ENCODE measurements at regions not wholly inside any gene's neighbourhood (a gene's known extent, or its start where the extent isn't known, plus 50 kb on each side); places are given as distances from the start of the nearest gene placed in this dataset.

DNA sequence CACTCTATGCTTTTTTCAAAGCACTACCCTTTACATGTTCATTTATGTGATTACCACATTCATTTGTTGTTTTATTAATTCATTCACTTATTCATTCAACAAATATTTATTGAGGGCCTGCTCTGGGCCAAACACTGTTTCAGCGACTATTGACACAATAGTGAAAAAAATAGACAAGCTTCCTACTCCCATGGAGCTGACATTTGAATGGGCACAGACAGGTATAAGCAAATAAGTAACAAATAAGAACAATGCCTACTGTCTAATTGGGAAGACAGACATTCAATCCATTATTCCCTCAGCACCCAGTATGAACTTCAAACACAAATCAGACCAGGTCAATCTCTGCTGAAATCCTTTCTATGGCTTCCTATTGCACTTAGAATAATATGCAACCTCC, 156.9 kb upstream of the NR3C1 start:
- TF ChIP-seq, protein P1, sequence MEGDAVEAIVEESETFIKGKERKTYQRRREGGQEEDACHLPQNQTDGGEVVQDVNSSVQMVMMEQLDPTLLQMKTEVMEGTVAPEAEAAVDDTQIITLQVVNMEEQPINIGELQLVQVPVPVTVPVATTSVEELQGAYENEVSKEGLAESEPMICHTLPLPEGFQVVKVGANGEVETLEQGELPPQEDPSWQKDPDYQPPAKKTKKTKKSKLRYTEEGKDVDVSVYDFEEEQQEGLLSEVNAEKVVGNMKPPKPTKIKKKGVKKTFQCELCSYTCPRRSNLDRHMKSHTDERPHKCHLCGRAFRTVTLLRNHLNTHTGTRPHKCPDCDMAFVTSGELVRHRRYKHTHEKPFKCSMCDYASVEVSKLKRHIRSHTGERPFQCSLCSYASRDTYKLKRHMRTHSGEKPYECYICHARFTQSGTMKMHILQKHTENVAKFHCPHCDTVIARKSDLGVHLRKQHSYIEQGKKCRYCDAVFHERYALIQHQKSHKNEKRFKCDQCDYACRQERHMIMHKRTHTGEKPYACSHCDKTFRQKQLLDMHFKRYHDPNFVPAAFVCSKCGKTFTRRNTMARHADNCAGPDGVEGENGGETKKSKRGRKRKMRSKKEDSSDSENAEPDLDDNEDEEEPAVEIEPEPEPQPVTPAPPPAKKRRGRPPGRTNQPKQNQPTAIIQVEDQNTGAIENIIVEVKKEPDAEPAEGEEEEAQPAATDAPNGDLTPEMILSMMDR (IDR thresholded peaks at IDR 0.05; ENCODE audit: low read depth, low read length, missing control alignments) = no peak
- DNase-seq (ENCODE audit: extremely low read depth, low read depth) = no peak
- no peak overlapping the region for H3K4me3 ChIP-seq (replicated peaks; ENCODE audit: low read depth, low read length)

DNA sequence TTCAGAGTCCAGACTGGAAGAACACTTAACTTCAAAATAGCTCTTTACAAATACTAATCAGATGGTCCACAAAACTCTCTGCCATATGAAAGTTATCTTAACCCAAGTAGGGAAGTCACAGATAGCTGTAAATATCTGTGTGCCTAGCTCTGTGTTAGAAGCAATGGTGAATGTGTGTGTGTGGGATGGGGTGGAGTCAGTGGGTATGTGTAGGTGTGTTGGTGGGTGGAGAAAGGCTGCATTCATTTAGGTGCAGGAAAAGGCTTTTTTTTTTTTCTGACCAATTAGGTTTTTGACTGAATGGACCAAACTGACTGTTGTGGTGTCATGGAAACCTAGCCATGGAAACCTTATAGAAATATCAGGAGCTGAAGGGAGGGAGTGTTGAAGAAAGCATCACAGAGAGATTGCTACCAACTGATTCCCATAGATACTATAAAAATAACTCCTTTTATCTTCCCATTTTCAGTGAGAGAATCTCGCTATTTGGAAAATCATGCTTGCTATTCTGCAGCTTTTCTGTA, 156.2 kb upstream of the NR3C1 start:
- TF ChIP-seq, protein P1 (IDR thresholded peaks at IDR 0.05; ENCODE audit: low read depth, low read length, missing control alignments) = no peak
- no peak for DNase-seq (ENCODE audit: extremely low read depth, low read depth)
- no peak overlapping the region for H3K4me3 ChIP-seq (replicated peaks; ENCODE audit: low read depth, low read length)

DNA sequence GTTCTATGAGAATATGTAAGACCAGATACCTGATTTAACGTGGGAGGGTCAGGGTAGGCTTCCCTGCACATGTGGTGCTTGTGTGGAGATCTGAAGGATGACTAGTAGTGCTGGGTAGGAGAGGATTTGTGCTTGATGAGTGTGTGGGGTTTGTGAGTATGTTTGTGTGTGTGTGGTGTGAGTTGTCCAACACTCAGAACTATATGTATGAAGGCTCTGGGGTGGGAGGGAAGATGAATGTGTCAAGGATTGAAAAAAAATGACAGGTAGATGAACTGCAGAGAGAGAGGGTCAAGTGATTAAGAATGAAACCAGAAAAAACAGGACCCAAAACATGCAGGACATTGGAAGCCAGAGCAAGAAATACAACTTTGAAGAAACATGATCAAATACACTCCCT, 154.6 kb upstream of the NR3C1 start:
- DNase-seq (ENCODE audit: extremely low read depth, low read depth) = no peak
- no peak overlapping the region for H3K4me3 ChIP-seq (replicated peaks; ENCODE audit: low read depth, low read length)
- TF ChIP-seq, protein P1 (IDR thresholded peaks at IDR 0.05; ENCODE audit: low read depth, low read length, missing control alignments) = no peak

DNA sequence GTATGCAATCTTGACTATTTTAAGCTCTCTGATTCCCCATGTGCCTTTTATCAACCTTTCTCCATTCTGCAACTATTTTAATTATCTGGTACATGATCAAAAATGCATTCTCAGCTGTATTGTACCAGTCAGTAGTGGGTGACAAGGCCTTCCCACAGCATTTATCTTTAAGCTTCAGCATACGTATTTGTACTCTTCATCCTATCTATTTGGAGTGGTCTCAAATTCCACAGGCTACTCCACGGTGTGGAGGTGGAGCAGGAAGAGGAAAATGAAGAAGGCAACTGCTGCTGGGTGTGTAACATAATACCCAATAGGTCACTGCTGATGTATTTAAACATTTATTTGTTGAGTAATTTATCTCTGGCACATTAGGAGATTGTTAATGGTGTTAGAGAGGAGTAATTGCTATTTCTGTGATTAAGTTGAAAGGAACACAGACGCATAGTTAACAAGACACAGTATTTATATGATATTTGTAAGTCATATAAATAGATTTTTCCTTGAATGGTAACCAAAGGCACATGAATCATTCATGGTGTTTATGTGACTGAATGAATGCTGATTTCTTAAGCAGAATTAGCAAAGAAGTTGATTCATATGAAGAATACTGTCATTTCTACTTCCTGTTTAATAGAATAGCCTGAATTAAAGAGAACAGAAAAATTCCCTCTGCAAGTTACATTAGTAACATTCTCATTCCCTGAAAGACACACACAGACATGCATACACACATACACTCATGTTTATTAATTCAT, 153.8 kb upstream of the NR3C1 start:
- TF ChIP-seq, protein P1 (IDR thresholded peaks at IDR 0.05; ENCODE audit: low read depth, low read length, missing control alignments) = no peak
- no peak for DNase-seq (ENCODE audit: extremely low read depth, low read depth)
- H3K4me3 ChIP-seq (replicated peaks; ENCODE audit: low read depth, low read length) = no peak overlapping the region

DNA sequence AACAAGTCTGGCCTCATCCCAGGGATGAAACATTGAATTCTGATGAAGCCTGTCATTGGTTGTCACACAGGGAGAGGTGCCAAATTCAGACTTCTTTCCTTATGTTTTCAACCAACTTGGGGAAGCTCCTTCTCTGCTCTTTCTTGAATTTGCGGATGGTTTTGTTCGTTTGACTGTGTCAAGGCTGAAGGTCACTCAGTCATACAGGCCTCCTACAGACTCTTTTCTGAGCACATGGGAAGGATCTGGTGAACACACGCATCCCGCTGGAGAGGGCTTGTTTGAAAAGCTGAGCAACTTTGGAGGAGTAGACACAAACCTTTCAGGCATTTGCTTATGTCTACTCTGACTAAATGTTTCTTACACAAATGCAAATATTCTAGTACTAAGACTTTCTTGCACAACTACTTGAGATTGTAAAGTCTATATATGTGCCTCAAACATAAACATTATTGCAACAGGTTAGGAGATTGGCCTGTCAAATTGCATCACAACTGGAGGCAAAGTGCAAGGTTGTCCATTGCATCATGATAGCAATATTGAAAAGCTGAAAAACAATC, 151.5 kb upstream of the NR3C1 start:
- TF ChIP-seq, protein P1 (IDR thresholded peaks at IDR 0.05; ENCODE audit: low read depth, low read length, missing control alignments) = no peak
- H3K4me3 ChIP-seq (replicated peaks; ENCODE audit: low read depth, low read length) = no peak overlapping the region
- no peak for DNase-seq (ENCODE audit: extremely low read depth, low read depth)

DNA sequence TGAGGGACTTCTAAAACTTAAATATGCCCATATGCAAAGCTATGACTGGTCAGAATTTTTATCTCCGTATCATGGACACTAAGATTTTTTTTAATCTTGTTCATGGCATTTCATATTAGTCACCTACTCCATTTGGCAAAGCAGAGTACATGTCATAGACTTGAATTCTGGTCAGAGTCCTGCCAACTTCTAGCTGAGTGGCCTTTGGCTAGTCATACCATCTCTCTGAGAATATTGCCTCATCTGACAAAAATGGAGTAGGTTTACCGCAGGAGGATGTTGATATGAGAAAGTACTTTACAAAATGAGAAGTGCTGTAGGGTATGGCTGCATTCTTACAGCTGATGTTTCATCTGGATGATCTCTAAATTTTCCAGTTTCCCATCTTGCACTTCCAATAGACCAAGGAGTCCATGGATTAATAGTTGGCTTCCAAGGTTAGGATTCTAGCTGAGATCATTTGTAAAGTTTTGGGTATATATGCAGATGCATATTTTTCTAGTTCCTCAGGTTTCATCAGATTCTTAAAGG, 150.8 kb upstream of the NR3C1 start:
- TF ChIP-seq, protein P1 (IDR thresholded peaks at IDR 0.05; ENCODE audit: low read depth, low read length, missing control alignments) = no peak
- H3K4me3 ChIP-seq (replicated peaks; ENCODE audit: low read depth, low read length) = no peak overlapping the region
- peak; percentile 75 for DNase-seq (ENCODE audit: extremely low read depth, low read depth)
